ENCODE measurements at regions not wholly inside any gene's neighbourhood (a gene's known extent, or its start where the extent isn't known, plus 50 kb on each side); places are given as distances from the start of the nearest gene placed in this dataset.

DNA sequence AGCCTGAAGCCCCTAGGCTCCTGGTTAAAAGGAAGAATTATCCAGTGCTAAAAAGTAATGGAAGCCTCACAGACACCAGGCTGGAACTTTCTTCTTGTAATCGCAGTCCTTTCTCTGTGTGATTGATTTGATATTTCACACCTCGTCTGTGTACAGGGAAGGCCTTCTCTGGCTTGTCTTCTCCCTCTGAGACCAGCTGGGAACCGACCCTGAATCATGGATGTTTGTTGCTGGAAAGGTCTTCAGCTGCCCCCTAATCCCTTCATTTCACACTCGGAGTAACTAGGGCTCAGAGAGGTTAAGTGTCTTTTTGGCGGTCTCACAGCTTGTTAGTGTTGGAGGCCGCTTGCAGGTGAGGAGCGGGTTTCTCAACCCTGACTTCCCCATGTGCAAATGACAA lies 500.2 kb upstream of the CDH4 start (continued):
- TF ChIP-seq, protein P1, sequence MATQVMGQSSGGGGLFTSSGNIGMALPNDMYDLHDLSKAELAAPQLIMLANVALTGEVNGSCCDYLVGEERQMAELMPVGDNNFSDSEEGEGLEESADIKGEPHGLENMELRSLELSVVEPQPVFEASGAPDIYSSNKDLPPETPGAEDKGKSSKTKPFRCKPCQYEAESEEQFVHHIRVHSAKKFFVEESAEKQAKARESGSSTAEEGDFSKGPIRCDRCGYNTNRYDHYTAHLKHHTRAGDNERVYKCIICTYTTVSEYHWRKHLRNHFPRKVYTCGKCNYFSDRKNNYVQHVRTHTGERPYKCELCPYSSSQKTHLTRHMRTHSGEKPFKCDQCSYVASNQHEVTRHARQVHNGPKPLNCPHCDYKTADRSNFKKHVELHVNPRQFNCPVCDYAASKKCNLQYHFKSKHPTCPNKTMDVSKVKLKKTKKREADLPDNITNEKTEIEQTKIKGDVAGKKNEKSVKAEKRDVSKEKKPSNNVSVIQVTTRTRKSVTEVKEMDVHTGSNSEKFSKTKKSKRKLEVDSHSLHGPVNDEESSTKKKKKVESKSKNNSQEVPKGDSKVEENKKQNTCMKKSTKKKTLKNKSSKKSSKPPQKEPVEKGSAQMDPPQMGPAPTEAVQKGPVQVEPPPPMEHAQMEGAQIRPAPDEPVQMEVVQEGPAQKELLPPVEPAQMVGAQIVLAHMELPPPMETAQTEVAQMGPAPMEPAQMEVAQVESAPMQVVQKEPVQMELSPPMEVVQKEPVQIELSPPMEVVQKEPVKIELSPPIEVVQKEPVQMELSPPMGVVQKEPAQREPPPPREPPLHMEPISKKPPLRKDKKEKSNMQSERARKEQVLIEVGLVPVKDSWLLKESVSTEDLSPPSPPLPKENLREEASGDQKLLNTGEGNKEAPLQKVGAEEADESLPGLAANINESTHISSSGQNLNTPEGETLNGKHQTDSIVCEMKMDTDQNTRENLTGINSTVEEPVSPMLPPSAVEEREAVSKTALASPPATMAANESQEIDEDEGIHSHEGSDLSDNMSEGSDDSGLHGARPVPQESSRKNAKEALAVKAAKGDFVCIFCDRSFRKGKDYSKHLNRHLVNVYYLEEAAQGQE (IDR thresholded peaks at IDR 0.05; ENCODE audit: low read depth, low read length), result no peak
- TF ChIP-seq, protein P2, sequence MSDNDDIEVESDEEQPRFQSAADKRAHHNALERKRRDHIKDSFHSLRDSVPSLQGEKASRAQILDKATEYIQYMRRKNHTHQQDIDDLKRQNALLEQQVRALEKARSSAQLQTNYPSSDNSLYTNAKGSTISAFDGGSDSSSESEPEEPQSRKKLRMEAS (IDR thresholded peaks at IDR 0.05; ENCODE audit: low read depth), result no peak
- no peak for TF ChIP-seq FOSL2 (IDR thresholded peaks at IDR 0.05; ENCODE audit: borderline replicate concordance, low read depth)
- TF ChIP-seq EP300 (IDR thresholded peaks at IDR 0.05; ENCODE audit: borderline replicate concordance in 1 of 2, low read depth in 1 of 2, low read length in 1 of 2), result no peak
- TF ChIP-seq NRF1 (IDR thresholded peaks at IDR 0.05; ENCODE audit: low read depth, low read length), result no peak

DNA sequence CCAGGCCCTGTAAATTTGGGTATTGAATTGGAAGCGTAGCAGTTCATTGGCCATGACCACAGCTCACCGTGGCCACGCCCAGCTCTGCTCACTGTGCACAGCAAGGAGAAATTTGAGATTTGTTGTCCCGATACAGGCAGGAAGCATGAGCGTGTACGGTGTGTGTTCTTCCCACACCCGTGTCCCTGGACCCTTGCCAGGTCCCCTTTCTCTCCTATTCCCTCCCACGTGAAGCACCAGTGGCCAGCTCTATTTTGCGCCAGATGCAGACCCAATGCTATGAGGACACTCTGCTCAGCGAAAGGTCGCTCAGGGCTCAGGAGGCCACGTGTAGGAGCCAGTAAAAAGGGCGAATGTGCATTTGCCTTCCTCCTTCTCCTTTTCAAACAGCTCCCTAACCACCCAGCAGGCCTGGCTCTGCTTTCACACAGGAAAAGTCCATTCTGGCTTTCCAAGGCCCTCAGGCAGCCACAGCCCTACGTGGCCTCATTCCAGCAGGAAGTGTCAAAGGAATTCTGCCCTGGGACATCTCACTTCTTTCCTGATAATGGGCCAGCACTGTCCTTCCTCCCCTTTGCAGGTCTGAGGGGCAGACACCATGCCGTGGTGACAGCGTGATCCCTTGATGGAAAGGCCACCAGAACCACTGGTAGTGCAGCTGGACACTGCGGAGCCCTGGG lies 499.2 kb upstream of the CDH4 start:
- 0 out of 2 replicates have a peak, but pooled peaks cover 3% of the 10 kb centered on the region for H3K9me3 ChIP-seq
- H3K36me3 ChIP-seq (replicated peaks in 1 of 2; ENCODE audit: control insufficient read depth in 1 of 2, insufficient read depth in 2 of 2, low read length in 1 of 2), result no peaks in the 10 kb centered on the region
- H3K9me2 ChIP-seq, result no peaks in the 10 kb centered on the region
- H3K27ac ChIP-seq (ENCODE audit: low read depth in 2 of 2, low read length in 1 of 2), result no peak overlapping the region
- CTCF ChIA-PET, result no interaction called here
- H4K20me1 ChIP-seq (ENCODE audit: insufficient read depth), result no peaks in the 10 kb centered on the region
- TF ChIP-seq, protein P3, sequence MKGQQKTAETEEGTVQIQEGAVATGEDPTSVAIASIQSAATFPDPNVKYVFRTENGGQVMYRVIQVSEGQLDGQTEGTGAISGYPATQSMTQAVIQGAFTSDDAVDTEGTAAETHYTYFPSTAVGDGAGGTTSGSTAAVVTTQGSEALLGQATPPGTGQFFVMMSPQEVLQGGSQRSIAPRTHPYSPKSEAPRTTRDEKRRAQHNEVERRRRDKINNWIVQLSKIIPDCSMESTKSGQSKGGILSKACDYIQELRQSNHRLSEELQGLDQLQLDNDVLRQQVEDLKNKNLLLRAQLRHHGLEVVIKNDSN (IDR thresholded peaks at IDR 0.05; ENCODE audit: borderline replicate concordance, low read depth), result no peak
- TF ChIP-seq FOXJ3 (CRISPR knock-in tag; IDR thresholded peaks at IDR 0.05) (no peak), EP300 (IDR thresholded peaks at IDR 0.05; ENCODE audit: borderline replicate concordance in 1 of 2, low read depth in 1 of 2, low read length in 1 of 2) (no peak), NFIC (IDR thresholded peaks at IDR 0.05; ENCODE audit: borderline replicate concordance) (no peak), GABPA (IDR thresholded peaks at IDR 0.05; ENCODE audit: low read depth) (no peak), SIN3A (IDR thresholded peaks at IDR 0.05; ENCODE audit: borderline replicate concordance, low read depth, low read length) (no peak), NRF1 (IDR thresholded peaks at IDR 0.05; ENCODE audit: low read depth, low read length) (no peak), MXI1 (IDR thresholded peaks at IDR 0.05; ENCODE audit: low read depth, low read length) (no peak), YY1 (IDR thresholded peaks at IDR 0.05; ENCODE audit: low read depth) (no peak), SMC3 (IDR thresholded peaks at IDR 0.05; ENCODE audit: low read depth, low read length) (no peak), RAD21 (IDR thresholded peaks at IDR 0.05; ENCODE audit: low read length) (no peak), JUND (IDR thresholded peaks at IDR 0.05) (no peak), RFX5 (IDR thresholded peaks at IDR 0.05; ENCODE audit: low read length) (no peak)
- TF ChIP-seq, protein P4, sequence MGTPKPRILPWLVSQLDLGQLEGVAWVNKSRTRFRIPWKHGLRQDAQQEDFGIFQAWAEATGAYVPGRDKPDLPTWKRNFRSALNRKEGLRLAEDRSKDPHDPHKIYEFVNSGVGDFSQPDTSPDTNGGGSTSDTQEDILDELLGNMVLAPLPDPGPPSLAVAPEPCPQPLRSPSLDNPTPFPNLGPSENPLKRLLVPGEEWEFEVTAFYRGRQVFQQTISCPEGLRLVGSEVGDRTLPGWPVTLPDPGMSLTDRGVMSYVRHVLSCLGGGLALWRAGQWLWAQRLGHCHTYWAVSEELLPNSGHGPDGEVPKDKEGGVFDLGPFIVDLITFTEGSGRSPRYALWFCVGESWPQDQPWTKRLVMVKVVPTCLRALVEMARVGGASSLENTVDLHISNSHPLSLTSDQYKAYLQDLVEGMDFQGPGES (IDR thresholded peaks at IDR 0.05; ENCODE audit: low read depth, low read length), result no peak
- TF ChIP-seq, protein P5, sequence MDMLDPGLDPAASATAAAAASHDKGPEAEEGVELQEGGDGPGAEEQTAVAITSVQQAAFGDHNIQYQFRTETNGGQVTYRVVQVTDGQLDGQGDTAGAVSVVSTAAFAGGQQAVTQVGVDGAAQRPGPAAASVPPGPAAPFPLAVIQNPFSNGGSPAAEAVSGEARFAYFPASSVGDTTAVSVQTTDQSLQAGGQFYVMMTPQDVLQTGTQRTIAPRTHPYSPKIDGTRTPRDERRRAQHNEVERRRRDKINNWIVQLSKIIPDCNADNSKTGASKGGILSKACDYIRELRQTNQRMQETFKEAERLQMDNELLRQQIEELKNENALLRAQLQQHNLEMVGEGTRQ (IDR thresholded peaks at IDR 0.05; ENCODE audit: borderline replicate concordance, low read depth, low read length), result no peak
- no peak for DNase-seq
- H3F3A ChIP-seq (replicated peaks; ENCODE audit: insufficient read depth), result no peaks in the 10 kb centered on the region
- H3K4me1 ChIP-seq (ENCODE audit: control insufficient read depth in 1 of 2, insufficient read depth in 2 of 2, low read depth in 1 of 2, low read length in 1 of 2), result no peaks in the 10 kb centered on the region
- H3K27me3 ChIP-seq (ENCODE audit: insufficient read depth), result no peaks in the 10 kb centered on the region
- H2AFZ ChIP-seq (ENCODE audit: low read depth), result no peak overlapping the region
- H3K4me2 ChIP-seq, result no peak overlapping the region
- 32% methylated on average over 9 of the region's 17 CpGs for WGBS (ENCODE audit: low lambda C conversion rate)
- H3K4me3 ChIP-seq (ENCODE audit: low read depth in 2 of 2, low read length in 1 of 2), result no peak overlapping the region
- no peaks in the 10 kb centered on the region for H3K79me2 ChIP-seq (ENCODE audit: insufficient read depth)
- no peak overlapping the region for H3K9ac ChIP-seq
- POLR2A ChIA-PET, result no interaction called here

Measured in SK-N-SH (cell line).